GM23338 (cell line): ENCODE measurements at regions not wholly inside any gene's neighbourhood (a gene's known extent, or its start where the extent isn't known, plus 50 kb on each side); places are given as distances from the start of the nearest gene placed in this dataset.

ENCODE experiments used
- ATAC-seq: fragments of 200-7000 bp; cut with Tn5 transposase; 3 replicates; pipeline ENCODE4 v1.9.1; 2020
- DNase-seq: peaks from one replicate; pipeline ENCODE4 v3.0.0-alpha.2; 2015; ENCODE audit warnings: low spot score
- H2AFZ ChIP-seq: fragments of 200-600 bp; sonication (generic); 2 replicates; pipeline ENCODE4 v1.8.0; 2016; ENCODE audit warnings: antibody characterized with exemption, mild to moderate bottlenecking, moderate library complexity
- H3F3A ChIP-seq: fragments of 200-600 bp; sonication (generic); replicated peaks from 2 replicates; pipeline ENCODE4 v1.8.0; 2017; ENCODE audit warnings: antibody characterized with exemption, mixed run types, low read depth
- H3K27ac ChIP-seq: fragments of 200-600 bp; sonication (generic); 2 replicates; pipeline ENCODE4 v1.6.1; 2016; ENCODE audit warnings: low read depth
- H3K27me3 ChIP-seq: fragments of 200-600 bp; sonication (generic); 2 replicates; pipeline ENCODE4 v1.8.0; 2016; ENCODE audit warnings: mild to moderate bottlenecking, mixed run types, moderate library complexity; ENCODE audit not compliant: insufficient read depth
- H3K36me3 ChIP-seq: fragments of 200-600 bp; sonication (generic); 2 replicates; pipeline ENCODE4 v1.8.0; 2016; ENCODE audit warnings: mild to moderate bottlenecking; ENCODE audit not compliant: insufficient read depth
- H3K4me1 ChIP-seq: fragments of 200-600 bp; sonication (generic); 2 replicates; pipeline ENCODE4 v1.8.0; 2016; ENCODE audit warnings: mild to moderate bottlenecking, moderate library complexity; ENCODE audit not compliant: insufficient read depth
- H3K4me2 ChIP-seq: fragments of 200-600 bp; sonication (generic); 2 replicates; pipeline ENCODE4 v1.7.1; 2017; ENCODE audit warnings: mixed run types
- H3K4me3 ChIP-seq: fragments of 200-600 bp; sonication (generic); 2 replicates; pipeline ENCODE4 v1.6.1; 2016; ENCODE audit warnings: mixed run types
- H3K79me2 ChIP-seq: fragments of 200-600 bp; sonication (generic); replicated peaks from 2 replicates; pipeline ENCODE4 v1.8.0; 2017; ENCODE audit warnings: mild to moderate bottlenecking; ENCODE audit not compliant: insufficient read depth
- H3K9me2 ChIP-seq: fragments of 200-600 bp; sonication (generic); 2 replicates; pipeline ENCODE4 v1.8.0; 2017; ENCODE audit not compliant: insufficient read depth
- H4K20me1 ChIP-seq: fragments of 200-600 bp; sonication (generic); replicated peaks from 2 replicates; pipeline ENCODE4 v1.8.0; 2017; ENCODE audit warnings: mild to moderate bottlenecking; ENCODE audit not compliant: insufficient read depth
- H3K27ac Mint-ChIP-seq: 2 replicates; pipeline ENCODE4 v1.8.0; 2020; ENCODE audit warnings: inconsistent platforms, mild to moderate bottlenecking, moderate library complexity, mixed read lengths
- H3K27me3 Mint-ChIP-seq: 3 replicates; pipeline ENCODE4 v1.8.0; 2022; ENCODE audit warnings: low read depth, mild to moderate bottlenecking, moderate library complexity, mixed read lengths, inconsistent platforms; ENCODE audit not compliant: insufficient read depth, poor library complexity
- H3K36me3 Mint-ChIP-seq: 3 replicates; pipeline ENCODE4 v1.8.0; 2021; ENCODE audit warnings: low read depth, mild to moderate bottlenecking, inconsistent platforms, moderate library complexity, mixed read lengths
- H3K4me1 Mint-ChIP-seq: 3 replicates; pipeline ENCODE4 v1.8.0; 2020; ENCODE audit warnings: mild to moderate bottlenecking, inconsistent platforms, mixed read lengths
- H3K4me3 Mint-ChIP-seq: 3 replicates; pipeline ENCODE4 v1.8.0; 2021; ENCODE audit warnings: moderate library complexity, mild to moderate bottlenecking, inconsistent platforms, mixed read lengths
- H3K9me3 Mint-ChIP-seq: 3 replicates; pipeline ENCODE4 v1.8.0; 2020; ENCODE audit warnings: moderate library complexity, mild to moderate bottlenecking, inconsistent platforms, mixed read lengths
- CREB1 ChIP-seq: fragments of 250-450 bp; sonication (Bioruptor Pico); IDR thresholded peaks from 2 replicates; pipeline ENCODE4 v1.5.0; 2020; ENCODE audit warnings: low read depth, mild to moderate bottlenecking, moderate library complexity
- CTCF ChIP-seq, 2 experiments: fragments of 200-600 bp in 1 of 2; sonication (generic) in 1 of 2; conservative IDR thresholded peaks; 2 replicates each; pipeline versions ENCODE4 v1.5.1 to v1.6.1; 2016 to 2017; ENCODE audit warnings: antibody characterized with exemption in 2 of 2, low read depth in 2 of 2, mild to moderate bottlenecking in 2 of 2, moderate library complexity in 1 of 2
- EZH2 ChIP-seq: fragments of 200-600 bp; sonication (generic); IDR thresholded peaks from one replicate; pipeline ENCODE4 v1.8.0; 2017; ENCODE audit warnings: antibody characterized with exemption, mild to moderate bottlenecking, low read depth; ENCODE audit not compliant: unreplicated experiment
- EZH2phosphoT487 ChIP-seq: fragments of 200-600 bp; sonication (generic); IDR thresholded peaks from one replicate; pipeline ENCODE4 v1.8.1; 2018; ENCODE audit warnings: antibody characterized with exemption; ENCODE audit not compliant: unreplicated experiment
- JUNB ChIP-seq: IDR thresholded peaks from one replicate; pipeline ENCODE4 v1.6.1; 2016; ENCODE audit warnings: antibody characterized with exemption; ENCODE audit not compliant: unreplicated experiment
- NANOG ChIP-seq: IDR thresholded peaks from 2 replicates; pipeline ENCODE4 v1.6.1; 2016; ENCODE audit warnings: antibody characterized with exemption, borderline replicate concordance
- POLR2AphosphoS5 ChIP-seq: IDR thresholded peaks from 2 replicates; pipeline ENCODE4 v1.6.1; 2016; ENCODE audit warnings: antibody characterized with exemption, low read depth
- REST ChIP-seq: IDR thresholded peaks from one replicate; pipeline ENCODE4 v1.6.1; 2018; ENCODE audit warnings: antibody characterized with exemption; ENCODE audit not compliant: unreplicated experiment
- STAT1 ChIP-seq: IDR thresholded peaks from one replicate; pipeline ENCODE4 v1.6.1; 2016; ENCODE audit warnings: antibody characterized with exemption; ENCODE audit not compliant: unreplicated experiment
- ZNF114 ChIP-seq: fragments of 250-450 bp; sonication (Bioruptor Pico); IDR thresholded peaks from 2 replicates; pipeline ENCODE4 v1.5.0; 2020; ENCODE audit warnings: mild to moderate bottlenecking, moderate library complexity
- ZNF331 ChIP-seq: fragments of 250-450 bp; sonication (Bioruptor Pico); IDR thresholded peaks from 2 replicates; pipeline ENCODE4 v1.5.0; 2020; ENCODE audit warnings: low read depth, mild to moderate bottlenecking, moderate library complexity
- TF ChIP-seq, protein P1 (sequence below): fragments of 250-450 bp; sonication (Bioruptor Pico); IDR thresholded peaks from 2 replicates; pipeline ENCODE4 v1.5.0; 2020; ENCODE audit warnings: mild to moderate bottlenecking, moderate library complexity

- TF ChIP-seq, protein P1, sequence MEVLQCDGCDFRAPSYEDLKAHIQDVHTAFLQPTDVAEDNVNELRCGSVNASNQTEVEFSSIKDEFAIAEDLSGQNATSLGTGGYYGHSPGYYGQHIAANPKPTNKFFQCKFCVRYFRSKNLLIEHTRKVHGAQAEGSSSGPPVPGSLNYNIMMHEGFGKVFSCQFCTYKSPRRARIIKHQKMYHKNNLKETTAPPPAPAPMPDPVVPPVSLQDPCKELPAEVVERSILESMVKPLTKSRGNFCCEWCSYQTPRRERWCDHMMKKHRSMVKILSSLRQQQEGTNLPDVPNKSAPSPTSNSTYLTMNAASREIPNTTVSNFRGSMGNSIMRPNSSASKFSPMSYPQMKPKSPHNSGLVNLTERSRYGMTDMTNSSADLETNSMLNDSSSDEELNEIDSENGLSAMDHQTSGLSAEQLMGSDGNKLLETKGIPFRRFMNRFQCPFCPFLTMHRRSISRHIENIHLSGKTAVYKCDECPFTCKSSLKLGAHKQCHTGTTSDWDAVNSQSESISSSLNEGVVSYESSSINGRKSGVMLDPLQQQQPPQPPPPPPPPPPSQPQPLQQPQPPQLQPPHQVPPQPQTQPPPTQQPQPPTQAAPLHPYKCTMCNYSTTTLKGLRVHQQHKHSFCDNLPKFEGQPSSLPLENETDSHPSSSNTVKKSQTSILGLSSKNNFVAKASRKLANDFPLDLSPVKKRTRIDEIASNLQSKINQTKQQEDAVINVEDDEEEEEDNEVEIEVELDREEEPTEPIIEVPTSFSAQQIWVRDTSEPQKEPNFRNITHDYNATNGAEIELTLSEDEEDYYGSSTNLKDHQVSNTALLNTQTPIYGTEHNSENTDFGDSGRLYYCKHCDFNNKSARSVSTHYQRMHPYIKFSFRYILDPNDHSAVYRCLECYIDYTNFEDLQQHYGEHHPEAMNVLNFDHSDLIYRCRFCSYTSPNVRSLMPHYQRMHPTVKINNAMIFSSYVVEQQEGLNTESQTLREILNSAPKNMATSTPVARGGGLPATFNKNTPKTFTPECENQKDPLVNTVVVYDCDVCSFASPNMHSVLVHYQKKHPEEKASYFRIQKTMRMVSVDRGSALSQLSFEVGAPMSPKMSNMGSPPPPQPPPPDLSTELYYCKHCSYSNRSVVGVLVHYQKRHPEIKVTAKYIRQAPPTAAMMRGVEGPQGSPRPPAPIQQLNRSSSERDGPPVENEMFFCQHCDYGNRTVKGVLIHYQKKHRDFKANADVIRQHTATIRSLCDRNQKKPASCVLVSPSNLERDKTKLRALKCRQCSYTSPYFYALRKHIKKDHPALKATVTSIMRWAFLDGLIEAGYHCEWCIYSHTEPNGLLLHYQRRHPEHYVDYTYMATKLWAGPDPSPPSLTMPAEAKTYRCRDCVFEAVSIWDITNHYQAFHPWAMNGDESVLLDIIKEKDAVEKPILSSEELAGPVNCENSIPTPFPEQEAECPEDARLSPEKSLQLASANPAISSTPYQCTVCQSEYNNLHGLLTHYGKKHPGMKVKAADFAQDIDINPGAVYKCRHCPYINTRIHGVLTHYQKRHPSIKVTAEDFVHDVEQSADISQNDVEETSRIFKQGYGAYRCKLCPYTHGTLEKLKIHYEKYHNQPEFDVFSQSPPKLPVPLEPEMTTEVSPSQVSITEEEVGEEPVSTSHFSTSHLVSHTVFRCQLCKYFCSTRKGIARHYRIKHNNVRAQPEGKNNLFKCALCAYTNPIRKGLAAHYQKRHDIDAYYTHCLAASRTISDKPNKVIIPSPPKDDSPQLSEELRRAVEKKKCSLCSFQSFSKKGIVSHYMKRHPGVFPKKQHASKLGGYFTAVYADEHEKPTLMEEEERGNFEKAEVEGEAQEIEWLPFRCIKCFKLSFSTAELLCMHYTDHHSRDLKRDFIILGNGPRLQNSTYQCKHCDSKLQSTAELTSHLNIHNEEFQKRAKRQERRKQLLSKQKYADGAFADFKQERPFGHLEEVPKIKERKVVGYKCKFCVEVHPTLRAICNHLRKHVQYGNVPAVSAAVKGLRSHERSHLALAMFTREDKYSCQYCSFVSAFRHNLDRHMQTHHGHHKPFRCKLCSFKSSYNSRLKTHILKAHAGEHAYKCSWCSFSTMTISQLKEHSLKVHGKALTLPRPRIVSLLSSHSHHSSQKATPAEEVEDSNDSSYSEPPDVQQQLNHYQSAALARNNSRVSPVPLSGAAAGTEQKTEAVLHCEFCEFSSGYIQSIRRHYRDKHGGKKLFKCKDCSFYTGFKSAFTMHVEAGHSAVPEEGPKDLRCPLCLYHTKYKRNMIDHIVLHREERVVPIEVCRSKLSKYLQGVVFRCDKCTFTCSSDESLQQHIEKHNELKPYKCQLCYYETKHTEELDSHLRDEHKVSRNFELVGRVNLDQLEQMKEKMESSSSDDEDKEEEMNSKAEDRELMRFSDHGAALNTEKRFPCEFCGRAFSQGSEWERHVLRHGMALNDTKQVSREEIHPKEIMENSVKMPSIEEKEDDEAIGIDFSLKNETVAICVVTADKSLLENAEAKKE (CRISPR knock-in tag) = no peak
- TF ChIP-seq ZNF114 (CRISPR knock-in tag) (no peak), ZNF331 (CRISPR knock-in tag) (no peak), EZH2 (no peak), EZH2phosphoT487 (no peak), POLR2AphosphoS5 (no peak)
Measured at GRCh38 chr4:35538807-35539206, 705.5 kb downstream of the ARAP2 start (continued).

DNA sequence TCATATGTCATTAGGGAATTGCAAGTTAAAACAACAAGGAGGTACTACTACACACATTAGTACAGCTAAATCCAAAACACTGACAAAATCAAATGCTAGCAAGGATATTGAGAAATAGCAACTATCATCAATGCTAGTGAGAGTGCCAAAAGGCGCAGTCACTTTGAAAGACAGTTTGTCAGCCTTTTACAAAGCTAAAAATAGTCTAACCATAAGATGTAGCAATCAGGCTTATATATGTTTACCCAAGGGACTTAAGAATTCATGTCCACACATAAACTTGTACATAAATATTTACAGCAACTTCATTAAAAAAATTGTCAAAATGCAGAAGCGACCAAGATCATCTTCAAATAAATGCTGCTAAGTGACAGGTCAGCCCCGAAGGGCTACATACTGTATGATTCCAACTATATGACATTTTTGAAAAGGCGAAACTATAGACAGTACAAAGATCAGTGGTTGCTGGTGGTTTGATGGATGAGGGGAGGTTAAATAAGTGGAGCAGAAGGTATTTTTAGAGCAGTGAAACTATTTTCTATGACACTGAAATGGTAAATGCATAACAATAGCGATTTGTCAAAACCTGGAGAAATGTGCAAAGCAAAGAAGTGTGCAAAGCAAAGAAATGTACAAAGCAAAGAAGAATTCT is 704.8 kb downstream of the ARAP2 start:
- Mint-ChIP-seq H3K27me3 (peaks cover 3% of the 10 kb centered on the region), H3K4me1 (no peaks in the 10 kb centered on the region), H3K4me3 (no peak overlapping the region), H3K27ac (no peak overlapping the region), H3K36me3 (no peaks in the 10 kb centered on the region), H3K9me3 (no peaks in the 10 kb centered on the region; the same call in 2 of the 3 replicates)
- H3K9me2 ChIP-seq = no peaks in the 10 kb centered on the region
- H3K4me3 ChIP-seq = no peak overlapping the region
- no peaks in the 10 kb centered on the region for H3F3A ChIP-seq
- ATAC-seq (no peak), DNase-seq (no peak)
- no peaks in the 10 kb centered on the region for H3K27me3 ChIP-seq
- H2AFZ ChIP-seq = no peak overlapping the region
- no peaks in the 10 kb centered on the region for H3K36me3 ChIP-seq
- peak overlapping the region; percentile 33; the same call in 1 of the 2 replicates for H3K27ac ChIP-seq
- H3K4me1 ChIP-seq = no peaks in the 10 kb centered on the region
- H3K79me2 ChIP-seq = no peaks in the 10 kb centered on the region
- no peak overlapping the region for H3K4me2 ChIP-seq
- H4K20me1 ChIP-seq = no peaks in the 10 kb centered on the region
- TF ChIP-seq CTCF (conservative IDR thresholded peaks at IDR 0.05; ENCODE audit: low read depth in 2 of 2) = no peak
- TF ChIP-seq STAT1 = no peak
- TF ChIP-seq JUNB = no peak
- no peak for TF ChIP-seq CREB1 (CRISPR knock-in tag)
- no peak for TF ChIP-seq NANOG
- no peak for TF ChIP-seq EZH2phosphoT487
- no peak for TF ChIP-seq POLR2AphosphoS5
- no peak for TF ChIP-seq REST
- TF ChIP-seq EZH2 = no peak
- TF ChIP-seq ZNF114 (CRISPR knock-in tag) = no peak
